Neural progenitor cell (in vitro differentiated cells): ENCODE measurements at regions not wholly inside any gene's neighbourhood (a gene's known extent, or its start where the extent isn't known, plus 50 kb on each side); places are given as distances from the start of the nearest gene placed in this dataset.

Source experiments
- EZH2 ChIP-seq: fragments of 200-600 bp; sonication (generic); IDR thresholded peaks from 2 replicates; pipeline ENCODE4 v1.6.1; 2017; ENCODE audit warnings: antibody characterized with exemption, mild to moderate bottlenecking, moderate library complexity
- EZH2phosphoT487 ChIP-seq: fragments of 200-600 bp; sonication (generic); IDR thresholded peaks from 2 replicates; pipeline ENCODE4 v1.6.1; 2017; ENCODE audit warnings: antibody characterized with exemption
- TF ChIP-seq, protein P1 (sequence below): fragments of 200-600 bp; sonication (generic); IDR thresholded peaks from 2 replicates; pipeline ENCODE4 v1.5.1; 2017; ENCODE audit warnings: antibody characterized with exemption, mild to moderate bottlenecking

- TF ChIP-seq, protein P1, sequence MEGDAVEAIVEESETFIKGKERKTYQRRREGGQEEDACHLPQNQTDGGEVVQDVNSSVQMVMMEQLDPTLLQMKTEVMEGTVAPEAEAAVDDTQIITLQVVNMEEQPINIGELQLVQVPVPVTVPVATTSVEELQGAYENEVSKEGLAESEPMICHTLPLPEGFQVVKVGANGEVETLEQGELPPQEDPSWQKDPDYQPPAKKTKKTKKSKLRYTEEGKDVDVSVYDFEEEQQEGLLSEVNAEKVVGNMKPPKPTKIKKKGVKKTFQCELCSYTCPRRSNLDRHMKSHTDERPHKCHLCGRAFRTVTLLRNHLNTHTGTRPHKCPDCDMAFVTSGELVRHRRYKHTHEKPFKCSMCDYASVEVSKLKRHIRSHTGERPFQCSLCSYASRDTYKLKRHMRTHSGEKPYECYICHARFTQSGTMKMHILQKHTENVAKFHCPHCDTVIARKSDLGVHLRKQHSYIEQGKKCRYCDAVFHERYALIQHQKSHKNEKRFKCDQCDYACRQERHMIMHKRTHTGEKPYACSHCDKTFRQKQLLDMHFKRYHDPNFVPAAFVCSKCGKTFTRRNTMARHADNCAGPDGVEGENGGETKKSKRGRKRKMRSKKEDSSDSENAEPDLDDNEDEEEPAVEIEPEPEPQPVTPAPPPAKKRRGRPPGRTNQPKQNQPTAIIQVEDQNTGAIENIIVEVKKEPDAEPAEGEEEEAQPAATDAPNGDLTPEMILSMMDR, result no peak
- no peak for TF ChIP-seq EZH2phosphoT487
- no peak for TF ChIP-seq EZH2
These were observed 55.9 kb upstream of the MIS18BP1 start for GRCh38 chr14:45308745-45309397.
